NCI-H2107 (cell line): ENCODE measurements at regions not wholly inside any gene's neighbourhood (a gene's known extent, or its start where the extent isn't known, plus 50 kb on each side); places are given as distances from the start of the nearest gene placed in this dataset.

Source experiments
- DNase-seq: peaks from one replicate; lab custom pipeline; 2025; lab: John Stamatoyannopoulos, UW

DNA sequence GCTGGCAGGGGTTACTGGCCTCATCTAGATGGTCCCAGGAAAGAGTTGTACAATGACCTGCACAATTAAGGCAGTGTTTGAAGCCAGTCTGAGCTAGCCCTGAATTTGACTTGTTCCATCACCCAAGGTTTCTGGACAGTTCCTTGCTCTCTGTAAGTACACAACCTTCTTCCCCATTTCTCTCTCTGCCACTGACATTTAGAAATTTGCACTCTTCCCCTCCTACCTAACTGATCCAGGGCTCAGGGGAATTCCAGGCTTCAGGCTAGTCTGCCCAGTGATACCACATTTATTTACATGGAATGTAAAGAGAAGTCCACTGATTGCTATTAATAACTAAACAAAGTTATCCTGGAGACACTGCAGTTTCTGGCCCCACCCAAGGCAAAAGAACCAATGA, 139.0 kb upstream of the GPR26 start:
- DNase-seq = no peak

DNA sequence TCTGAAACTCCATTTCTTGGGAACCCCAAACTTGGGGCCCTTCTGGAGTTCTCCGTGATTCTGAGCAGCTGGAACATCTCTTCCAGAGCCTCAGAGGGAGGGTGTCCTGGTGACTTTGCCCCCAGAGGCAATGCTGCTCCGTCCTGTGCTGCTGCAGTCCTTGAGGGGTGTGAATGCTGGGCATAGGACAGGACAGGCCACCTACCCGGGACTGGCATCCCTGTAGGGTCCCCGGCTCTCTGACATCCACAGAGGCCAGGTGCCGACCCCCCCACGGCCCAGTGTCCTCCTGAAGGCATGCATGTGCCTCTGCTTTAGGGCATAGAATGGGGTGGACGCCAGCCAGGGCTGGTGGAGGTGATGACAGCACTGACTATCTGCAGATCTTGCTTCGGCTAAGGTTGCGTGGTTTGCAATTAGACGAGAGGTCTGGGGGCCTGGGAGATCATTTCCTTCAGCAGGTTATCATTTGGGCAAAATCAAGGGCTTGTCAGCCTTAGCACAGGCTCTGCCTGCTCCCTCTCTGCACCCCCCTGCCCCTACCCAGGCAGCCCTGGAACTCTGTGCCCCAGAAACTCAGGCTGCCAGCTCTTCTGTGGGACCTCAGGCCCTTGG, 136.9 kb upstream of the GPR26 start:
- no peak for DNase-seq

DNA sequence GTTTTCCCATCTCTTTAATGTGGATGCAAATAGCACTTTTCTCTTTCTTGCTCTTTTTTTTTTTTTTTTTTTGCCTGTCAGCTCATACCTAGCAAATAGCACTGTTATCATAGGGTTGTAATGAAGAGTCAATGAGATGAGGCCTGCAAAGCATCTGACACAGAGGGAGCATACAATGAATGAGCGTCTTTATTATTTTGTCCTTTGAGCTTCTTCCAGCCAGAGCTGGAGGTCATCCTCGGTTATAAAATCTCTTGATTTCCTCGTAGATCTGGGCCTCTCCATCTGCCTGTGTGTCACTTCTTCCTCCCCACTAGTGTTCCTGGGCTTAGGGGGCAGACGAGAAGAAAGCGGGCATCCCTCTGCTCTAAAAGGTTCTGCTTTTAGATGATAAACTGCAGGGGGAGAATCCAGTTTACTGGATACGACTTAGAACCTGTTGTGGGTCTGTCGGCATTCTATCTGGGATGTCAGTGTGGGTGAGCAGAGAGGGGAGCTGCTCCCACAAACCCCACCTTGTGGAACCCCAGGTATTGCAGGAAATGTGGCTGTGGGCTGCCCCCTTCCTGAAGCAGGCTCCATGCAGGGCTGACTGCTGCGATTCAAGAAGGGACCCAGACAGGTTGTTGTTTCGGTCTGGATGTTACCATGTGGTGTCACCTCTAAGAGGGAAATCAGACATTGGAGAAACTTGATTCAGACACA, 135.8 kb upstream of the GPR26 start:
- DNase-seq = no peak

DNA sequence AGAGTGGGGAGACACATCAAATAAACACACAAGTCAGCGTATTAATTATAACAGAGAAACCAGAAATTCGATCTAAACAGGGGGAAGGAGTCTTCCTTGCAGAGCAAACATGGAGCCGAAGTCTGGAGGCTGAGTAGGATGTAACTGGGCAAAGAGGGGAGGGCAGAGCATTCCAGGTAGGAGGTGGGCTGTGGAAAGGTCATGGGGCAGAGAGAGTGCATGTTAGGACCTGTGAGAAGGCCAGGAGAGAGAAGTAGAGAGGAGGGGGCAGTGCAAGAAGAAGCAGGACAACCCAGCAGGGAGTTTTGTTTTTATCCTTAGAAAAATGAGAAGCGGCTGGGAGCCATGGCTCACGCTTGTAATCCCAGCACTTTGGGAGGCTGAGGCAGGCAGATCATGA, 130.8 kb upstream of the GPR26 start:
- DNase-seq = no peak

DNA sequence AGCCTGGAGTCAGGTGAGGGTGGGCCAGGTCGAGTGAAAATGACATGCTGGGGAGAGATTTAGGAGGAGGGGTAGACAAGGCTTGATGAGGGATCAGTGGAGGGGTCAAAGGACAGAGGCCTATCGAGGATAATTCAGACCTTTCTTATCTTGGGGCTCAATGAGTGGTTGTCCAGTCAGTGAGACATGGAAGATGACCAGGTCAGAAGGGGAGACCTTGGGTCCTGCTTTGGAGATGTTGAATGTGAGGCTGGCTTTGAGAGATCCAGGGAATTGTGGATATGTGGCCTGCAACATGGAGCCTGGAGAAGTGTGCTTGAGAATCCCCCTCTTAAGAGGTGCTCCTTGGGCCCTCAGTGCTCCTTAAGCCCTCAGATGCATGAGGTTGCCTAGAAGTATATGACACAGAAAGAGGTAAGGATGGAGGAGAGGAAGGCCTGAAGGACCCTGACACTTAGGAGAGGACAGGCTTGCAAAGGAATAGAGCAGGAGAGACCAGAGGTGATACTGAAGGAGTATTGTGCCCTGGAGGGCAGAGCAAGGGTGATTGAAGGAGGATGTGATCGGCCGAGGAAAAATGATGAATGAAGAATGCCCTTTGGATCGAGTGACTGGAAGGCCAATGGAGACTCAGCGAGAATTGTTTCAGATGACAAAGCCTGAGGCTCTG, 129.8 kb upstream of the GPR26 start:
- no peak for DNase-seq

DNA sequence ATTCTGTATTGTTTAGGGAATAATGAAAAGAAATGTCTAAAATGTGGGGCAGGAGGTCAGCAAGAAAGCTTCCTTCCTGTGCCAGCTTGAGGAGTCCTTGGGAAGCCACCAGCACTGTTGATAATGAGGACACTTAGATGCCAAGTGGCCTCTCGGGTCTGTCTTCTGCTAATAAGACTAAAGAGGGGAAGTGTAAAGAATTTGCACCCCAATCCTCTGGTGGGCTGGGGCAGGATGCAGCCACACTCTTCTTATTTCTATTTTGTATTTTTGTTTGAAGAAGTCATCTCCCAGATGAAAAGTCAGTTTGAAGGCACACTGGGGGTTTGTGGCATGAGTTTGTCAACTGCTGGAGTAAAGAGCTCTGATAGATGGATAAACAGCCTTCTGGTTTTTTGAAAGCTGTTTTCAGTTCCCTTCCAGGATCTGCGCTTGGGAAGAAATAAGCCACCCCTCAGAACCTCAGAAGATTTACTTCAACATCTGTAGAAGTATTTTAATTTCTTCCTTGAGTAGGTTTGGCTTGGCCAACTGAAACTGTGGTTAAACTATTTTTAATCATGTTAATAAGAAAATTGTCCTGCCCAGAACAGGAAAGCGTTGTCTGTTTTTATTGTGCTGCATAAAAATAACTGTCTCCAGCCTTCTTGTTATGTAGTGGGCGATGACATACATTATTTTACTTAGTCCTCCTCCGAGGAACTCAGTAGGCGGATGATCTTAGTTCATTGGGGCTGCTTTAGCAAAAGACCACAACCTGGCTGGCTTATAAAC, 128.8 kb upstream of the GPR26 start:
- no peak for DNase-seq

DNA sequence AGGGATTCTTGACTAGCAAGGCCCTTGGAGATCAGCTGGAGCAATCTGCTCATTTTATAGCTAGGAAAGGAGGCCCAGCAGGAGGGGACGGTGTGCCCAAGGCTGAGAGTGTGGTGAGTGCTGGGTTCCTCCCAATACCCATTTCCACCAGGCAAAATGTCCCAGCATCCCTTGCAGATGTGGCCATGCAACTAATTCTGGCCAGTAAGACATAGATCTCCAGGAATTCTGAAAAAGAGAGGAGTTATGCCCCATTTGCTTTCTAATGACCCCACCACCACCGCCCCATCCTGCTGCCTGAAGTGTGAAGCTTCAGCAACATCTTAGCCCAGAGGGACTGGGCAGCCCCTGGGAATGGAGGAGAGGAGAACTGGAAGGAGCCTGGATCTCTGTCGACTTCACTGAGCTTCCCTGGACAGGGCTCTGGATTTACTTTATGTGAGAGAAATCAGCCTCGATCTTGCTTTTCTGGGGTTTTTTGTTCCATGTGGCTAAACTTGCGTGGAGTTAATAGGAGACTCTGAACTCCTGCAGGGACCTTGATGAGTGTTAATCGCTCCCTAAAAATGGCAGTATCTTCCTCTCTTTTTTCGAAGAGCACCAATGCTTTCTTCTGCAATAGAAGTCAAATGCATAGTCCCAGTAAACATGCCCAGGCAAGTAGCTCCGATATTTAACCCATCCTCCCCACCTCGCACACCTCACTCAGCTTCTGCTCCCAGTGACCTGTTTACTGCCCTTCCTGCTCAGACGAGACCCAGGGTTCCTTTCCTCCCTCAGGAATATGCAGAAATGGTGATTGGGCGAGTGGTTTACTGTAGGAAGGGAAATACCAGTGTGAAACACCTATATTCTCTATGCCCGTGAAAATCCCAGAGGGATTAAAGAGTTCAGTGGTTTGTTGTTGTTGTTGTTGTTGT, 127.5 kb upstream of the GPR26 start:
- DNase-seq = no peak

DNA sequence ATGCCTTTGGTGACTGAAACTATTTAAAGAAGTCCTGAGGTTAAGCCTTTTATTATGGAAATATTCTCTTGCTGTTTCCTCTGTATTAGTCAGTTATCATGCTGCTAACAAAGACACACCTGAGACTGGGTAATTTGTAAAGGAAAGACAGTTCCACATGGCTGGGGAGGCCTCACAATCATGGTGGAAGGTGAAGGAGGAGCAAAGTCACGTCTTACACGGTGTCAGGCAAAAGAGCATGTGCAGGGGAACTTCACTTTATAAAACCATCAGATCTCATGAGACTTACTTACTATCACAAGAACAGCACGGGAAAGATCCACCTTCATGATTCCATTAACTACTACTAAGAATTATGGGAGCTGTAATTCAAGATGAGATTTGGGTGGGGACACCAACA, 121.2 kb upstream of the GPR26 start:
- DNase-seq = no peak

DNA sequence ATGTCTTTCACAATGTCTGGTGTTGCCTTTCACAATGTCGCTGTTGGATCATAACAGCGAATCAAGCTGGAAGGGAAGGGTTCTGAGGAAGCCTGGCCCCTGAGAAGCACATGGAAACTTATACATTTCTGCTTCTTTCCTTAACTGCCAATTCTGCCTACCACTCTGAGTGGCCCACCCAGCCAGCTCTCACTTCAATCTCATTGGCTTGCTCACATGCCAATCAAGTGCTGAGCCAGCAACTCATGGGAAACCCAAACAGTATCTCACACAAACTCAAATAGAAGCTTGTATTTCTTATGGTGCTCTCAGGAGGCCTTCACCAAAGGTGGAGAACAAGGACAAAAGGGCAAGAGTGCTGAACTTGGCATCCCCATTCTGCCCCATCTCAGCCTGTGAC, 117.4 kb upstream of the GPR26 start:
- DNase-seq = no peak

DNA sequence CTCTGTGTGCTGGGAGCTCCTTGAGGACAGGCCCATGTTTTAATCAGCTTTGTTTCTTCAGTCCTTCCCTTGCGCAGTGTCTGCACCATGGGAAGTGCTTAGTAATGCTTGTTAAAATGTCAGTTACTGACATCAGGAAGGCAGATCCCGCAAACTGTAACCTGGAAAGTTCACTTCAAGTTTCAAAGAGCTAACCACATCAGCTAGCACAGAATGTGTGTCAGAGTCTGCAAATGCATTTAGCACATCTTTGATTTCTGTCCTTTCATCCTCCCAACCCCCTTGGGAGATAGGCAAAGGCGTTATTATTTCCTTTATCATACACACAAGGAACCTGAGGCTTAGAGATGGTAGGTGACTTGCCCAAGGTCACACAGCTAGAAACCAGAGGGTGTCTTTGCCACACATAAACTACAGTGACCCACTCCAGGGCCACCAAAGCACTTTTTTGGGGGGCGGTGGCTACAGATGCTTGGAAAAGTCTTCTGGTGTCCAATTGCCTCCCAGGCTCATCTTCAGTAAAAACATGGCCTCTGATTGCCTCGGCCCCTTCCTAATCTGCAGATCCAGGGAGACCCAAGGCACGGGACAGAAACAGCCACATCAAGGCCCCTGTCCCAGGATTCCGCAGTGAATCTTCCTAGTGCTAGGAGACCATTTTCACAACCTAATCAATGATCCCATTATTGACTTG, 116.2 kb upstream of the GPR26 start:
- no peak for DNase-seq

DNA sequence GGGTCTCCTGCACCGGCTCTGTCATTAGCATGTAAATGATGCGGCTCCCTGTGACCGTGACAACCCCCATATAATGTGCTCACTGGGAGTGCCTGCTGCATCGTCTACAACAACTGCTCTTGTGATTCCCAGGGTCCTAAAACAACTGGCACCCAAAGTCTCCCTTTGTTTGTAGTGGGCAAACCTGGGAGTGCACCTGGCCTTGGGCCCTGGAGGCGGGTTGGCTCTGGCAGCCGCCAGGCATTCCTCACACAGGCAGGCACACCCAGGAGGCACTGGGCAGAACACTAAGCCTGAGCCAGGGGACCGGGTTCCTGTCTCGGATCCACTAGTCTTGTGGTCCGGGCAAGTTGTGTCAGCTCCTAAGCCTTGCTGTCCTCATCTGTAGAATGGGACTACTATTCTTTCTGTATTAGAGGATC, 115.5 kb upstream of the GPR26 start:
- no peak for DNase-seq

DNA sequence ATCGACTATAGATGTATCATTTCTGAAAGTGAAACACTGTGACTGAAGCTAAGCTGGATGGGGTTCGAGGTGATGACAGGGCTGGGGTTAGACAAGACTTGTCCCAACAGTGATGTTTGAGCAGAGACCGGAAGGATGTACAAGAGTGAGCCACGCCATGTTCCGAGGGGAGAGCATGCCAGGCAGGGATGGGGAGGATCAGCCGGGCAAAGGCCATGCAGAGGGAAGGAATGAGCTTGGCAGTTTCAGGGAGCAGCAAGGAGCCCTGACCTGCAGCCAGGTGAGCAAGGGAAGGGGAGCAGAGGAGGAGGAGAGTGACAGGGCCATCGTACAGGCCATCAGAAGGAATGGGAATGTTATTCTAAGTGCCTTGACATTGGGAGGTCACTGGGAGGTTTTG, 114.9 kb upstream of the GPR26 start:
- no peak for DNase-seq

DNA sequence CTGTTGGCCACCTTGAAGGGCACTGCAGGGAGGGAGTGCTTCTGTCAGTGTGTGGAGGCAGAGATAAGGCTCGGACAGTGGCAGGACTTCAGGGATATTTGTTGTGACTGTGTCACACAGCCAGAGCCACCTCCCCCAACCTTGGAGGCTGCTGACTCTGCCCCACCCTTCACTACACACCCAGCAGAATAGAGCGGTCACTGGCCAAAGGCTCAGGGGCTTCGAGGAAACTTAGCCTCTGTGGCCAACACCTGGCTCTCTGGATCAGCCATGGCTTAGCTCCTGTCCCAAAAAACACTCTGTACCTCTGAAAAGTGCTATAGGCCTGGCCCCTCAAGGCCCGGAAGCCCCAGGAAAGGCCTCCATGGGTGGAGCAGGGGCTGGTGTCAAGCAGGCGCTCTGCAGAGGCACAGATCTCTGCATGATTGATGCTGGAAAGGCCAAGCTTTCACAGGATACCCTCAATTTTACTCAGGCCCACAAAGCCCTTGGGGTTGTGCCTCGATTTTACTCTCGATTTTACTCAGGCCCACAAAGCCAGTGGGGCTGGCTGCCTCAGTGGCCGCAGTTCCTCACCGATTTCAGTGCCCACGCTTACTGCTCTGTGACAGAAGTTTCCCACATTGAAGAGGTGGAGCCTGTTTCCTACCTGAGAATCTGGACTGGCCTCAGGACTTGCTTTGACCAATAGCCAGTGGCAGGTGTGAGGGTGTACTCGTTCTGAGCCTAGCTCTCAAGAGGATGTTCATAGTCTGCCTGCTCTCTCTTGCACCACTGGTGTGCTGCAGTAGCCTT, 113.2 kb upstream of the GPR26 start:
- no peak for DNase-seq

DNA sequence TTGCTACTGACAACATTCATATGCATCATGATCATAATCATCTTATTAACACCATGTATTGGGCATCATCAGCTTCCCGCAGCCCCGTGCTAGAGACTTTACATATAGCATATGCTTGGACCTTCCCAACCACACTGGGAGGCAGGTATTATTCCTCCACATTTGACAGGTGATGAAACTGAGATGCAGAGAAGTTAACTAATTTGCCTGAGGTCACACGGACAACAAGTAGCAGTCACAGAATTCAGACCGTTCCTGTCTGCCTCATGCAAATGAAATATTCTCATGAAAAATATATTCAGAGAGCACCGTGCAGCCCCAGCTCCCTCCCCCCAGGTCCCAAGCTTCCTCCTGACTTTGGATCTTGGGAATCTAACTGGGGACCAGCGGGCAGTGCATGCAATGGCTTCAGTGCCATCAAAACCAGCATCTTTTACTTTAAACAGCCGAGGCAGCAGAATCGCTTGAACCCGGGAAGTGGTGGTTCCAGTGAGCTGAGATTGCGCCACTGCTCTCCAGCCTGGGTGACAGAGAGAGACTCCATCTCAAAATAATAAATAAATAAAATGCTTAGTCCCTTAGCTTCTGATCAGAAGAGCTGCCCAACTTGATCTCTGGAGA, 112.2 kb upstream of the GPR26 start:
- no peak for DNase-seq

DNA sequence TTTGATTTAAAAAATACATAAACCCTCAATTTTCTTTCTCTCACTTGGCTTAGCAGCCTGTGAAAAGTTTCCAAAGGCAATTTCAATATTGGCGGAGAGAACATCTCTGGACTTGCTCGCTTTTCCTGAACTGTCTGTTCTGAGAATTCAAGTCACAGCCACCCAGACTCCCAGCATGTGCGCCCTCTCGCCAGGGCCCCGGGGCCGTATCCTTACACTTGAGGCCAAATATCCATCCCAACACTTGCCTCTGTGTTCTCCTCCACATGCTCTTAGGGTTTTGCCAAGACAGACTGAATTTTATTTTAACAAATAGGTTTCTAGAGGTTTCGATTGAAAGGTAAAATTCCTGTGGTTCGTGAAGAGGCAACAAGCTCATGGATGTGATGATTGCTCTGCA, 111.5 kb upstream of the GPR26 start:
- no peak for DNase-seq

DNA sequence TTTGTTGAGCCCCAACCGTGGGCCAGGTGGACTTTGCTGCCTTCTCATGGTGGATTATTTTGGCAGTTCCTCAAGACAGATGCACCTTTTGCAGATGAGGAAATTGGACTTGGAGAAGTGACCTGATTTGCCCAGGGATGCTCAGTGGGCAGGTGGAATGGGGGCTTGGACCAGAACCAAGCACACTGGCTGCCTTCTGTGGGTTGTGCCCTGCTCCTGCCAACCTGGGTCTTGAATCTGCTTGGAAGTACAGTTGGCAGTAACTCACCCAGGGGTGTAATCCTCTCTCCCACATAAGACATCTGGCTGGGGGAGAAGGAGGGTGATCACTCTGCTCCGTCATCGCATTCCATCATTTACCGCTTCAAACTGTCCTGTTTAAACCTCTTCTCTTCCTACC, 110.5 kb upstream of the GPR26 start:
- DNase-seq = no peak

DNA sequence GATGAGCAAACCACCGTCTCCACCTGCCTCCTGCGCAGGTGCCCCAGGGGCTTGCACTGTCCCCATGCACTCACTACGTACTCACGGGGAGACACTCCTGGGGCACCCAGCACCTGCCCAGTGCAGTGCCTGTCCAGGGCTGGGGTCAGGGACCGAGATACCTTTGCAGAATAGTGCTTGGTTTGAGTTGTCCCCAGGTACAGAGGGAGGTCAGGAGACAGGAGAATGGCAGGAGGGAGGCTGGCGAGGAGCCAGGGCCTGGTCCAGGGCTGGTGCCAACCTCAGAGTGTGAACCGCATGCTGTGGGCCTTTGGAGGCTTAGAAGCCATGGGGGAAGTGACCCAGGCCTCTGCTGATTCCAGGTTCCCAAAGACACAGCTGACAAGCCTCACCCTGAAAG, 110.1 kb upstream of the GPR26 start:
- no peak for DNase-seq

DNA sequence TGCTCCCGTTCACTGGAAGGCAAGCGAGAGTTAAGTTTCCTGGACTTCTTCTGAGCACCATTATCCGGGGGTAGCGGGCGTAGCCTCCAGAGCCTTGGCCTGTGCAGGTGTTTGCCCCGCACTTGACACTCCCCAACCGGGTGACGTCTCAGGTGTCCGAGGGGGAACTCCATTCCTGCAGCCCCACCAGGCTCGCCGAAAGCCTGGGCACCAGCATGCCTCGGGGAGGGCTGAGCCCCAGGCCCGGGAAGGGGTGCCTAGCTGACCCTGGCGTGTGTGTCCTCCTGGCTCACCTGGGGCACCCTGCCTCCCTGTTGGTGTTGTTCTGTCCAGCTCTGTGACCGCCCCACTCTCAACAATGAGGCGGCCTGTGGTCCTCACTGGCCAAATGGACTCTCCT, 109.4 kb upstream of the GPR26 start:
- no peak for DNase-seq

DNA sequence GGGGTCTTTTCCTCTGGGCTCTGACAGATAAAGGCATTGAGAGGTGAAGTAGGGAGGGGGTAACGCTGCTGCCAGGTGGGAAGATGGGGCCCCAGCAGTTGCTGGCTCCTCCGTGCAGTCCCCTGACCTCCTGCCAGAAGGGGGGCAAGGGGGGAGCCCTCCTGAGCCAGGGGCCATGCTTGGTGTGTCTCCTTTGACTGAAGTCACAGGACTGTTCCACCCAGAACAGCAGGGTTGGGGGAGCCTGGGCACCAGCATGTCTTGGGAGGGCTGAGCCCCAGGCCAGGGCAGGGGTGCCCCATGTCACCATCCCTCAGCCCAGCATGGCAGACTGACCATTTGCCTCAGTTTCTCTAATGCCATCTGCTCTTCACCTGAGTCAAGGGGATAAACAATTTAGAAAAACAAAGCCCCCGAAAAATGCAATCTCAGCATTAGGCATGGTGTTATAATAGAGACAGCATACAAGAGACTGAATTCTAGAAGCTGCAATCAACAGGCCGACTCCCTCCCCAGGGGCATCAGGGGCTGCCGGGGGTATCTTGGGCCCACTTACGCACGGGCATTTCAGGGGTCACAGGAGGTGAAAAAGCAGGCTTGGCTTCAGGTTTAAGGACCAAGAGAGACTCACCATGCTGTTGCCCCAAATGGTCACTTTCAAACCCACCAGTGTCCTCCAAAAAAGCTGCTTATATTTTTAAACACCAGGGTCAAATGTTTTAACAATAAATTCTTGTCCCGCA, 108.6 kb upstream of the GPR26 start:
- no peak for DNase-seq
